HT1080 (cell line): ENCODE measurements at regions not wholly inside any gene's neighbourhood (a gene's known extent, or its start where the extent isn't known, plus 50 kb on each side); places are given as distances from the start of the nearest gene placed in this dataset.
"Not testable (repeated sequence)": the region's sequence is repeated elsewhere in the genome, so short reads cannot be mapped to it uniquely, and the experiment has no call there.

ENCODE experiments used
- DNase-seq: peaks from one replicate; pipeline ENCODE4 v3.0.0-alpha.2; 2015; ENCODE audit warnings: low read depth

- DNase-seq = no peak
Measured at GRCh38 chr9:135353935-135354334, 125.6 kb upstream of the PPP1R26 start.

DNA sequence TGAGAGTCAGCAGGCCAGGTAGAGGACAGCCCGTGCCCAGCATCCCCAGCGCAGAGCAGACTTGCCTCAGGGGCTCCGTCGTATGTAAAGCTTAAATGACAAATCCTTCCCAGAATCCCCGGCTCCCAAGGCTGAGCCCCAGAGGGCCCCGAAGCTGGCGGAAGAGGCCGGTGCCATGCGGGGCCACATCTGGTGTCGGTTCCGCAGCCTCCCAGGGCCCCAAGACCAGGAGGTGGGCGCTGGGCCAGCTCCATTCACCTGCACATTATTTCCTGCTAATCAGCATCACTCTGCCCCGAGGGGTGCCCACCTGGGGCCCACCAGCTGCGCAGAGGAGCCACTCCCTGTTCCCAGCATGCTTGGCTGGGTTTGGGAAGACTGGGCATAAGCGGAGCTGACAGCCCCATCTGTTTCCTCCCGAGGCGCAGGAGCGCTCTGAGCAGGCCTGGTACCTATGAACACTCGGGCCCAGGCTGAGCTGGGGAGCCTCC, 124.0 kb upstream of the PPP1R26 start:
- DNase-seq = no peak

DNA sequence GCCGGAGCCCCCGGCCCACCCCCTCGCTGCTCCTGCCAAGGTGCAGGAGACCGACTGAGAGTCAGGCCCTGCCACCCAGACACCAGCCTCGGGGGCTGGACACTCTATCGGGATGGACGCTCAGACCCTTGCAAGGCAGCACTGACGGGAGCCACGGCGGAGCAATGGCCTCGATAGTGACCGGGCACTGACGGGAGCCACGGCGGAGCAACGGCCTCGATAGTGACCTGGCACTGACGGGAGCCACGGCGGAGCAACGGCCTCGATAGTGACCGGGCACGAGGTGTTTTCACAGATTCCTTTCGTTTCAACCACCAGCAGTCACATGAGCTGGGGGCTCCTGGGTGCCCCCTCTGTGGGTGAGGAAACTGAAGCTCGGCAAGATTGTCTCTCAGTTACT, 123.6 kb upstream of the PPP1R26 start:
- DNase-seq = no peak

DNA sequence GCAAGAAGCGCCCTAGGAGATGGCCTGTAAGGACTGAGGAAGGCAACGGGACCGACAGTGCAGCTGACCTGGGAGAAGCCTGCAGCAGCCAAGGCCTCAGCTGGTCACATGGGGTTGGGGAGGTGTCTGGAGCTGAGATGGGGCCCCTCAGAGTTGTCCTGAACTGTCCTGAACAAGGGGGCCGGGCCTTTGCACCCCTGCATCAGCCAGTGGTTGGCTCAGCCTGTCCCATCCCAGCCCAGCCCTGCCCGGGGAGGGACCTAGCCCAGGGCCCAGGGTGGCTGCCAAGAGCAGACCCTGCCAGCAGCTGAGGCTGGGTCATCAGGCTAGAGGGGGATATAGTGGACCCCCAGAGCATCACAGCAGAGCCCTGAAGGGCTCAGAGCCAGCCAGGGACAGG, 122.8 kb upstream of the PPP1R26 start:
- no peak for DNase-seq

DNA sequence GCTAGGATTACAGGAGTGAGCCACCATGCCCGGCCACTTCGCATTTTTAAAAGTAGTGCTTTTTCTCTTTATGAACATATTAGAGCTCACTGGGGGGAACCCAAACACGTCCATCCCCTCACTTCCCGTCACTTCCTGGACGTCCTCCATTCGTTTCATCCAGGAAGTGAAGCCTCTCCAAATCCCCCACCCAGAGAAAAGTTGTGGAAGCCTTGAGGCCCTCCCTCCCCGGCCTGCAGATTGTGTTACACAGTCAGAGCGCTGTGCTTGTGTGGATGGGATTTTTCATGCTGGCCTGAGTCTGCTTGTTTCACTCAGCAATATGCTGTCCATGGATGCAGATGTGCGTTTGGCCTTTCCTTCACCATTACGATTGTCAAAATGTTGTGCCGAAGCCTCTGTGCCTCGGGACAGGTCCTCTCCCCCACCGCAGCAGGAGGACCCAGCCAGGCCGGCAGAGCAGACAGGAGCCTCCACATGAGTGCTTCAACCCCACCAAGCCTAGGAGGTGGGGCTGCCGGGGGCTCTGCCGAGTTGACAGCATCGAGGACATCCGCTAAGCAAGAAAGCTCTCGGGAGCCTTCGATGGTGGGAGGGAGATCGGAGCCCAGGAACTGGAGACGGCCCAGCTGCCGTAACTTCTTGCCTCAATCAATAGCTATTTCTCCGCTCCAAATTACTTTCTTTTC, 121.6 kb upstream of the PPP1R26 start:
- no peak for DNase-seq

- DNase-seq = no peak
Measured at GRCh38 chr9:135358552-135358940, 121.0 kb upstream of the PPP1R26 start.

GRCh38 chr9:135359764-135360163, 119.8 kb upstream of the PPP1R26 start:
- DNase-seq = no peak

- no peak for DNase-seq
Measured at GRCh38 chr9:135360617-135361016, 119.0 kb upstream of the PPP1R26 start.

DNA sequence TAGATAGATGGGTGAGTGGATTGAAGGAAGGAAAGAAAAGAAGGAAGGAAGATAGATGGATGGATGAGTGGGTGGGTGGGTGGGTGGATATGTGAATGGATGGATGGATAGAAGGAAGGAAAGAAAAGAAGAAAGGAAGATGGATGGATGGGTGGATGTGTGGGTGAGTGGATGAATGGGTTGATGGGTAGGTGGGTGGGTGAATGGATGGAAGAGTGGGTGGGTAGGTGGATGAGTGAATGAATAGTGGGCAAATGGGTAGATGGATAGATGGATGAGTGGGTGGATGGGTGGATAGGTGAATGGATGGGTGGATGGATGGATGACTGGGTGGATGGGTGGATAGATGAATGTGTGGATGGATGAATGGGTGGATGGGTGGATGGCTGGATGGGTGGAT, 117.9 kb upstream of the PPP1R26 start:
- DNase-seq = not testable (repeated sequence)

GRCh38 chr9:135363596-135363995, 116.0 kb upstream of the PPP1R26 start:
- no peak for DNase-seq

- DNase-seq = no peak
Measured at GRCh38 chr9:135365013-135365768, 114.4 kb upstream of the PPP1R26 start.

- no peak for DNase-seq
Measured at GRCh38 chr9:135366104-135366503, 113.5 kb upstream of the PPP1R26 start.

- DNase-seq = no peak
Measured at GRCh38 chr9:135369412-135369990, 110.1 kb upstream of the PPP1R26 start.

GRCh38 chr9:135370411-135371375, 108.9 kb upstream of the PPP1R26 start:
- DNase-seq = no peak

GRCh38 chr9:135371535-135371934, 108.0 kb upstream of the PPP1R26 start:
- no peak for DNase-seq

GRCh38 chr9:135372036-135372435, 107.5 kb upstream of the PPP1R26 start:
- no peak for DNase-seq

- DNase-seq = no peak
Measured at GRCh38 chr9:135372501-135373008, 107.0 kb upstream of the PPP1R26 start.

DNA sequence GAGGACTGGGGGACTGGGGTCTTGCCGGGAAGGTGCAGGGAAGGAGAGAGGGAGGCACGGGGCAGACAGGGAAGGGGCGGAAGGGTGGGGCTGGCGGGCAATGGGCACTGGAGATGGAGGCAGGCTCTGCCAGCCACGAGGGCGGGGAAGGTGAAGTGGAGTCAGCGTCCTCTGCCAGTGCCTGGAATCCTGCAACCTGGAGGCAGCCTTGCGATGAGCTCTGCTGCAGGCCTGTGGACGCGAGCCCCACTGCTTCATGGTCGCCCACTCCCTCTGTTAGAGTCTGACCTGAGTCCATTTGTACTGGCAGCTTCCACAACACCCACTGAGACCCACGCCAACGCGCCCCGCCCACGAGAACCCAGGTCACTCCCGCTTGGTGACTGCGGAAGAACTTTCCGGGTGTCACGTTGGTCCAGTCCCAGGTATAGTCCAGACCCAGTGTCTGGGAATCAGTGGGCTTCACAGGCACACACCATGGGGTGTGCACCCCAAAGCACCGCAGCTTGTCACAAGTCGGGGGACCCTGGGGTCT, 106.4 kb upstream of the PPP1R26 start:
- DNase-seq = no peak

DNA sequence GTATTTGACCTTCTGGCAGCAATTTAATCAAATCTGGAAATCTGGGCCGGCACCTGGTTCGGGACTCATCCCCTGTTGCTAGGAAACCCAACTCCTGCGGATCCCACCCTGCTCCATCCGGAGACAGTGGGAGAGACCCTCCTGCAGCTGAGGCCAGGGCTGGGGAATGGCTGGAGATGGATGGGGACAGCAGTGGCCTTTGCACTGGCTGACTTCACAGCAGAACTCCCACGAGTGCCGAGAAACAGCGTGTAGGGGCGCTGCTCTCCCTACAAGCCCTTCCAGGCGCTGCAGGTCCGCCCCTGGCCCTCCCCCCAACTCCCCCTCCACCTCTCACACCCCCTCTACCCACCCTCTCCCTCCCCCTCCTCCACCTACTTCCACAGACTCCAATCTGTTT, 105.8 kb upstream of the PPP1R26 start:
- no peak for DNase-seq

DNA sequence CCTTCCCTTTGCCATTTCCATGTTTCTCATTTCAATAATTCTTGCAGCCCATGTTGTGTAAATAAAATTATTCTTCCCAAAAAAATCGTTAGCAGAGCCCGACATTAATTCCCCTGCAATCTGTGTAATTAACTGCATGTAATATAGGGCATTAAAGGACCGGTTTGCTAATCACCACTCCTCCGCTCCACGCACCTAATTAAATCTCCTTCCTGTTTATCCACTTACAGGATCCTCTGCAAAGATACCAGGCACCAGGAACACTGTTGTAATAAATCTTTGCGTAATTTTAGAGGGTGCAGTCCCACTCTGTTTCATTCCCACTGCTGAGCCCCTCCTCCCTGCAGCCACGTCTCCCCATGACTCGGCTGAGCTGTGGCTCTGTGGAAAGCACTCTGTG, 105.0 kb upstream of the PPP1R26 start:
- no peak for DNase-seq

- DNase-seq = no peak
Measured at GRCh38 chr9:135375001-135375400, 104.6 kb upstream of the PPP1R26 start.
